Activated CD4-positive, alpha-beta memory T cell treated with anti-CD3 and anti-CD28 coated beads, Interleukin-2, amount 10 ng/mL, durations not matched to agents 7 days and 5 days (primary cell): ENCODE measurements at regions not wholly inside any gene's neighbourhood (a gene's known extent, or its start where the extent isn't known, plus 50 kb on each side); places are given as distances from the start of the nearest gene placed in this dataset.

Source experiments
- CTCF ChIA-PET: fragments of 350-600 bp; sonication (Branson Sonifier 250); formaldehyde crosslinking; loops from one replicate; lab custom pipeline; 2021; ENCODE audit warnings: antibody characterized with exemption, inconsistent platforms; lab: Charles Lee
- POLR2A ChIA-PET: fragments of 350-600 bp; sonication (Branson Sonifier 250); formaldehyde crosslinking; loops from one replicate; lab custom pipeline; 2021; ENCODE audit warnings: antibody characterized with exemption; lab: Charles Lee
- DNase-seq: peaks from one replicate; pipeline ENCODE4 v3.0.0-alpha.2; 2020
- H3K27ac Mint-ChIP-seq: one replicate; pipeline ENCODE4 v1.8.0; 2021; ENCODE audit warnings: mild to moderate bottlenecking, mixed read lengths
- H3K27me3 Mint-ChIP-seq: one replicate; pipeline ENCODE4 v1.8.0; 2021; ENCODE audit warnings: mixed read lengths
- H3K36me3 Mint-ChIP-seq: one replicate; pipeline ENCODE4 v1.8.0; 2021; ENCODE audit warnings: low read depth, mixed read lengths
- H3K4me1 Mint-ChIP-seq: one replicate; pipeline ENCODE4 v1.8.0; 2021; ENCODE audit warnings: mixed read lengths
- H3K4me3 Mint-ChIP-seq: one replicate; pipeline ENCODE4 v1.8.0; 2021; ENCODE audit warnings: mild to moderate bottlenecking, mixed read lengths
- H3K9me3 Mint-ChIP-seq: one replicate; pipeline ENCODE4 v1.8.0; 2021; ENCODE audit warnings: mixed read lengths

GRCh38 chr1:244335456-244335855 is 116.3 kb downstream of the ADSS2 start:
- ChIA-PET CTCF (interaction anchor here (1.1 kb wide), 1 partner anchor 10 kb away, joined by 3 read pairs; no protein-coding TSS in a partner anchor), POLR2A (no interaction called here)
- no peak for DNase-seq
- peaks cover 9% of the 10 kb centered on the region for H3K4me1 Mint-ChIP-seq
- H3K4me3 Mint-ChIP-seq, result no peak overlapping the region
- no peak overlapping the region for H3K27ac Mint-ChIP-seq
- H3K36me3 Mint-ChIP-seq, result peaks cover 4% of the 10 kb centered on the region
- peaks cover 2% of the 10 kb centered on the region for H3K9me3 Mint-ChIP-seq
- H3K27me3 Mint-ChIP-seq, result peaks cover 18% of the 10 kb centered on the region

- Mint-ChIP-seq H3K27ac (no peak overlapping the region), H3K4me3 (no peak overlapping the region), H3K36me3 (no peaks in the 10 kb centered on the region), H3K4me1 (peaks cover 11% of the 10 kb centered on the region), H3K27me3 (peaks cover 18% of the 10 kb centered on the region), H3K9me3 (peaks cover 2% of the 10 kb centered on the region)
- ChIA-PET CTCF (interaction anchor here (1.1 kb wide), 1 partner anchor 11 kb away, joined by 3 read pairs; no protein-coding TSS in a partner anchor), POLR2A (no interaction called here)
- no peak for DNase-seq
Measured at GRCh38 chr1:244336232-244336899, 115.3 kb downstream of the ADSS2 start.

DNA sequence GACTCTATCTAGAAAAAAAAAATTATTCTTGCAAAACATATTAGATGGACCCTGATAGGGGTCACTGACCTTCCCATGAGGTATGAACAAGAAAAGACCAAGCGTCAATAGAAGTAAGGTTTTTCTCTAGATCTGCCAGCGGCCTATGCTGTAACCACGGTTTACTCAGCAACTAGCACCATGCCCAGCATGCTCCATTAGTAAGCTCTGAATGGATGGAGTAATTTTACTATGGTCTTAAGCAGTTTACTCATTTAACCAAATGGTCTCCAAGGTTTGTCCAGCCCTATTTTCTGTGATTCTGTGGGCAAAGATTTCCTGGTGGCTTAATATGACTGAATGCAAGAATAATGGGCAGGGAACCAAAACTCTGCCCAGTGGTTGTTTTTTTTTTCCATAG is 113.9 kb downstream of the ADSS2 start:
- CTCF ChIA-PET, result no interaction called here

GRCh38 chr1:244339073-244339692 is 112.5 kb downstream of the ADSS2 start:
- Mint-ChIP-seq H3K4me3 (no peak overlapping the region), H3K27me3 (peaks cover 4% of the 10 kb centered on the region), H3K36me3 (no peaks in the 10 kb centered on the region), H3K9me3 (peaks cover 2% of the 10 kb centered on the region), H3K4me1 (peaks cover 14% of the 10 kb centered on the region), H3K27ac (no peak overlapping the region)
- no peak for DNase-seq
- POLR2A ChIA-PET, result no interaction called here
- CTCF ChIA-PET, result interaction anchor here (1.6 kb wide), 1 partner anchor 14 kb away, joined by 4 read pairs; no protein-coding TSS in a partner anchor

More for the DNA sequence above, 113.9 kb downstream of the ADSS2 start:
- H3K4me1 Mint-ChIP-seq, result peaks cover 16% of the 10 kb centered on the region
- no peak overlapping the region for H3K4me3 Mint-ChIP-seq
- POLR2A ChIA-PET, result no interaction called here
- peaks cover 16% of the 10 kb centered on the region for H3K27me3 Mint-ChIP-seq
- no peaks in the 10 kb centered on the region for H3K36me3 Mint-ChIP-seq
- peaks cover 2% of the 10 kb centered on the region for H3K9me3 Mint-ChIP-seq
- H3K27ac Mint-ChIP-seq, result no peak overlapping the region
- DNase-seq, result no peak

DNA sequence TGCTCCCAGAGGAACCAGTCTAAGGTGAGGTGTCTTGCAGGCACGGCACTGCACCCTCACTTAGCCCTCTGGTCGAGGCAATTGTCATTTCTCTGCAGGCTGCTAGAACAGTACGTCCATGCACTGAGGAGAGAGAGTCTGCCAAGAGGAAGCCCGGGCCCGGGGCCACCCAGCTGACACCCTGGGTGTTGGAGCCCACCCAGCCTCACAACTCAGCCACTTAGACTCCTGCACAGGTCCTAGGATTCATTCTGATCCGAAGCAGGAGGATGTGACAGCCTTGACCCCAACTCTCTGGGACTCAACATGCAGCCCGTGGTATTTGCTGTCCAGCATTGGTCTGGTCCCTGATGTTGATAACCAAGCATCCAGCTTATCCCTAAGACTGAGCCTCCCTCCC is 111.9 kb downstream of the ADSS2 start:
- no peaks in the 10 kb centered on the region for H3K27me3 Mint-ChIP-seq
- CTCF ChIA-PET, result interaction anchor here (1.6 kb wide), 1 partner anchor 14 kb away, joined by 4 read pairs; no protein-coding TSS in a partner anchor
- peaks cover 12% of the 10 kb centered on the region for H3K4me1 Mint-ChIP-seq
- no peaks in the 10 kb centered on the region for H3K36me3 Mint-ChIP-seq
- POLR2A ChIA-PET, result no interaction called here
- H3K4me3 Mint-ChIP-seq, result no peak overlapping the region
- DNase-seq, result no peak
- H3K9me3 Mint-ChIP-seq, result no peaks in the 10 kb centered on the region
- H3K27ac Mint-ChIP-seq, result no peak overlapping the region

- CTCF ChIA-PET, result interaction anchor here (1.1 to 1.6 kb wide), 2 partner anchors 15 to 17 kb away, joined by 3 to 4 read pairs; no protein-coding TSS in a partner anchor
- Mint-ChIP-seq H3K9me3 (no peaks in the 10 kb centered on the region), H3K36me3 (no peaks in the 10 kb centered on the region), H3K4me3 (no peak overlapping the region), H3K27me3 (no peaks in the 10 kb centered on the region), H3K4me1 (peaks cover 12% of the 10 kb centered on the region), H3K27ac (no peak overlapping the region)
- DNase-seq, result no peak
- POLR2A ChIA-PET, result no interaction called here
Measured at GRCh38 chr1:244340396-244340795, 111.3 kb downstream of the ADSS2 start.

DNA sequence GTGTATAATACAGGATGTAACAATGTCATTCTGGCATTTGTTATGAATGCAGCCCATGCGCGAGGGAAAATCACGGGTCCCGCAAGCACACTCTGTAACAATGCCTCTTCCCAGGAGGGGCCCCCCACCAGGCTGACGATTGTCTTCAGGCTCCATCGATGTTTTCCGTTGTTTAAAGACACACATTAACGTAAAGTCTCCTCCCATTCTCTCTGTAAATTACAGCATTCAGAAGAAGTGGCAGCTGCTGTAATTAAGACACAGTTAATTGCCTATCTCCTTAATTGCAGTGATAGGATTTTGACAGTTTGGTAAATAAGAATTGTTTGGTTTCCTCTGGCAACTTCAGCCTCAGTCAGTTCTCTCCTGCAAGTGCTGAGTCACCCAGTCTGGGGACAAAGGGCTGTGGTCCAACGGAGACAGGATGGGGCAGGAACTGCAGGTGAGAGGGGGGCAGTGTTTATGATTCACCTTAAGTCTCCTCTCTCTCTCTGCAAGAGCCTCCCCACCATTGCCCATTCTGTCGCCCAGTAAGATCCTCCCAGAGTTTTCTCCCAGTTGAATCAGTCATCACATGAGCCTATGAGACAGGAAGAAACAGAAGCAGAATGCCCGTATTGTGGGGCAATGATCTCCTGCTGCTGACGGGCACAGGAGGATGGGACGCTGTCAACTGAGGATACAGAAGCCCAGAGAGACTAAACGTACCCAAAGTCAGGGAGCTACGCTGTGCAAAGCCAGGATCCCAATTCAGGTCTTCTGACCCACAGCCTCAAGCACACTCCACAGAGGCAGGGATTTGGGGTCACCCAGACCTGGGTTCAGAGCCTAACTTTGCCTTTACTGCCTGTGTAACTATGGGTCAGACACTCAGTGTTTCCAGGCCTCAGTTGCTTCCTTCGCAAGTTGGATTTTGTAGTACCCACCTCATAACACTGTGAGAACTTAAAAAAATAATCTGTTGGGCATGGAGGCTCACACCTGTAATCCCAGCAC is 110.0 kb downstream of the ADSS2 start:
- peak overlapping the region; percentile 53 for H3K27ac Mint-ChIP-seq

DNA sequence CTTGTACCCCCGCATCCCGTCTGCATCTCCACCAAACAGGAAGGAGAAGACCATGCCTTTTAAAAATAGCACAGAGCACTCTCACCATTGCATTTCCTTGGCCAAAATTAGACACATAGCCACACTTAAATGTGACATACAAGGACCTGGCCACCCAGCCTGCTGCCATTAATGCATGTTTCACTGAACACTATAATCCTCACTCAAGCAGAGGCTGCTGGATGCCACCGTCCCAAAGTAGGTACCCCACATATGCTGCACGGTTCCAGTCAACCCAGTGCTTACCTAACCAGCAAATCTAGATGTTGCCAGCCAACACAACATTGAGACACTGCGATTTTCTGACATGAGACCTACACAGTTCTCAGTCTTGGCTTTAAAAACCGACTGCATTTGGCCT is 107.7 kb downstream of the ADSS2 start:
- Mint-ChIP-seq H3K4me1 (peaks cover 16% of the 10 kb centered on the region), H3K27me3 (peaks cover 3% of the 10 kb centered on the region), H3K36me3 (no peaks in the 10 kb centered on the region), H3K9me3 (peaks cover 6% of the 10 kb centered on the region), H3K4me3 (no peak overlapping the region), H3K27ac (no peak overlapping the region)
- POLR2A ChIA-PET, result no interaction called here
- DNase-seq, result no peak
- CTCF ChIA-PET, result no interaction called here

More for the DNA sequence above, 110.0 kb downstream of the ADSS2 start:
- H3K4me1 Mint-ChIP-seq, result peaks cover 13% of the 10 kb centered on the region
- peaks cover 6% of the 10 kb centered on the region for H3K9me3 Mint-ChIP-seq
- ChIA-PET CTCF (interaction anchor here (1.1 kb wide), 1 partner anchor 18 kb away, joined by 3 read pairs; no protein-coding TSS in a partner anchor), POLR2A (interaction anchor here (1.4 to 1.8 kb wide), 2 partner anchors 12 to 17 kb away, joined by 3 to 5 read pairs; a partner anchor contains a TSS)
- no peaks in the 10 kb centered on the region for H3K36me3 Mint-ChIP-seq
- H3K4me3 Mint-ChIP-seq, result no peak overlapping the region
- peak; percentile 48 for DNase-seq
- peaks cover 3% of the 10 kb centered on the region for H3K27me3 Mint-ChIP-seq

- Mint-ChIP-seq H3K27me3 (peaks cover 3% of the 10 kb centered on the region), H3K36me3 (no peaks in the 10 kb centered on the region), H3K27ac (no peak overlapping the region), H3K4me3 (no peak overlapping the region), H3K4me1 (peaks cover 26% of the 10 kb centered on the region), H3K9me3 (peaks cover 6% of the 10 kb centered on the region)
- no peak for DNase-seq
- ChIA-PET POLR2A (no interaction called here), CTCF (no interaction called here)
Measured at GRCh38 chr1:244346972-244347618, 104.6 kb downstream of the ADSS2 start.

GRCh38 chr1:244347942-244348341 is 103.8 kb downstream of the ADSS2 start:
- ChIA-PET CTCF (no interaction called here), POLR2A (no interaction called here)
- Mint-ChIP-seq H3K27ac (no peak overlapping the region), H3K36me3 (no peaks in the 10 kb centered on the region), H3K4me1 (peaks cover 29% of the 10 kb centered on the region), H3K27me3 (peaks cover 3% of the 10 kb centered on the region), H3K9me3 (peaks cover 6% of the 10 kb centered on the region), H3K4me3 (no peak overlapping the region)
- DNase-seq, result no peak

DNA sequence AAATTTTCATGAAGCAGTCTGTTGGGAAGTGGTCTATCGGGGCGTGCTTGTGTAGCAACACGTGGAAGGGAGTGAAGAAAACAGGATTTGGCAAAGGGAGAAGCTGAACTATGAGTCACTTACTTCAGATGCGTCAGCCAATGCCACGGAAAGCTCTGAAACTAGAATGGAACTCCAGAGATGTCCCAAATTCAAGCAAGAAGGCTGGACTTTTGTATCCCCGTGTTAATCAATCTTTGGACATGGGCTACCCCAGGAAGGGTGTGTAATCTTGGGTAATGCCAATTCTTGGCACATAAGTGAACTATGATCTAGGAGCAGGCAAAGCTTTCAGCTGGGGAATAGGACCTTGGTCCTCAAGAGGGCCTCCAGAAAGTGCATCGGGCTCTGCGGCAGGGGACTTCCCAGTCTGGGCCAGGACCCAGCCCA is 102.6 kb downstream of the ADSS2 start:
- Mint-ChIP-seq H3K27me3 (peaks cover 3% of the 10 kb centered on the region), H3K27ac (no peak overlapping the region), H3K9me3 (peaks cover 6% of the 10 kb centered on the region), H3K4me1 (peaks cover 40% of the 10 kb centered on the region), H3K4me3 (no peak overlapping the region), H3K36me3 (no peaks in the 10 kb centered on the region)
- ChIA-PET POLR2A (no interaction called here), CTCF (no interaction called here)
- no peak for DNase-seq

DNA sequence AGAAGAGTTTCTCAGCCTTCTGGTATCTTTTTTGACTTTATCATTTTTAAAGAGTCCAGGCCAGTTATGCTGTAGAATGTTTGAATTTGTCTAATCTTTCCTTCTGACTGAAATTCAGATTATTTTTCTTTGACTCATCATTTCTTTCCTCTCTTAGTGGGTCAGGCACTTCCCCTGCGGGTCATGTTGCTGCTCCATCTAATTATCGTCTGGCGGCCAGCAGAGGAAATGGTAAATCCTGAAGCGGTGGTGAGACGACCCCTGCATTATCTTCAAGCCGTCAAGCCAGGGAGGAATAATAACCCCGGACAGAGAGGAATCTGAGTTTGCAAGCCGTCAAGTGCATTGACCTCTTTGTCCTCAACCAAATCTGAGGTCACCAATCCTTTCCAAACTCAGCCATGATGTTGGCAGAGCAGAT is 102.1 kb downstream of the ADSS2 start:
- DNase-seq, result no peak
- Mint-ChIP-seq H3K27me3 (peaks cover 3% of the 10 kb centered on the region), H3K4me1 (peaks cover 40% of the 10 kb centered on the region), H3K4me3 (no peak overlapping the region), H3K27ac (peak overlapping the region; percentile 67), H3K9me3 (peaks cover 6% of the 10 kb centered on the region), H3K36me3 (no peaks in the 10 kb centered on the region)
- ChIA-PET CTCF (no interaction called here), POLR2A (no interaction called here)
